Activated CD4-positive, alpha-beta memory T cell treated with anti-CD3 and anti-CD28 coated beads, Interleukin-2, amount 10 ng/mL, durations not matched to agents 7 days and 5 days (primary cell): ENCODE measurements at regions not wholly inside any gene's neighbourhood (a gene's known extent, or its start where the extent isn't known, plus 50 kb on each side); places are given as distances from the start of the nearest gene placed in this dataset.
"Not testable (repeated sequence)": the region's sequence is repeated elsewhere in the genome, so short reads cannot be mapped to it uniquely, and the experiment has no call there.

Experiments
- CTCF ChIA-PET: fragments of 350-600 bp; sonication (Branson Sonifier 250); formaldehyde crosslinking; loops from one replicate; lab custom pipeline; 2021; ENCODE audit warnings: antibody characterized with exemption, inconsistent platforms; lab: Charles Lee
- POLR2A ChIA-PET: fragments of 350-600 bp; sonication (Branson Sonifier 250); formaldehyde crosslinking; loops from one replicate; lab custom pipeline; 2021; ENCODE audit warnings: antibody characterized with exemption; lab: Charles Lee
- DNase-seq: peaks from one replicate; pipeline ENCODE4 v3.0.0-alpha.2; 2020
- H3K27ac Mint-ChIP-seq: one replicate; pipeline ENCODE4 v1.8.0; 2021; ENCODE audit warnings: mild to moderate bottlenecking, mixed read lengths
- H3K27me3 Mint-ChIP-seq: one replicate; pipeline ENCODE4 v1.8.0; 2021; ENCODE audit warnings: mixed read lengths
- H3K36me3 Mint-ChIP-seq: one replicate; pipeline ENCODE4 v1.8.0; 2021; ENCODE audit warnings: low read depth, mixed read lengths
- H3K4me1 Mint-ChIP-seq: one replicate; pipeline ENCODE4 v1.8.0; 2021; ENCODE audit warnings: mixed read lengths
- H3K4me3 Mint-ChIP-seq: one replicate; pipeline ENCODE4 v1.8.0; 2021; ENCODE audit warnings: mild to moderate bottlenecking, mixed read lengths
- H3K9me3 Mint-ChIP-seq: one replicate; pipeline ENCODE4 v1.8.0; 2021; ENCODE audit warnings: mixed read lengths

- ChIA-PET CTCF (no interaction called here), POLR2A (no interaction called here)
- no peak overlapping the region for H3K27ac Mint-ChIP-seq
Measured at GRCh38 chr9:81455462-81456219, 233.7 kb downstream of the TLE1 start.

GRCh38 chr9:81445331-81445921 is 243.9 kb downstream of the TLE1 start:
- no peaks in the 10 kb centered on the region for H3K4me1 Mint-ChIP-seq
- H3K36me3 Mint-ChIP-seq: no peaks in the 10 kb centered on the region
- peaks cover 16% of the 10 kb centered on the region for H3K9me3 Mint-ChIP-seq
- no peak for DNase-seq
- no peak overlapping the region for H3K27ac Mint-ChIP-seq
- ChIA-PET POLR2A (no interaction called here), CTCF (no interaction called here)
- no peaks in the 10 kb centered on the region for H3K27me3 Mint-ChIP-seq
- no peak overlapping the region for H3K4me3 Mint-ChIP-seq

More at GRCh38 chr9:81455462-81456219, 233.7 kb downstream of the TLE1 start:
- DNase-seq: no peak
- Mint-ChIP-seq H3K27me3 (no peaks in the 10 kb centered on the region), H3K4me1 (no peaks in the 10 kb centered on the region), H3K9me3 (peaks cover 8% of the 10 kb centered on the region), H3K4me3 (no peak overlapping the region), H3K36me3 (no peaks in the 10 kb centered on the region)

- Mint-ChIP-seq H3K9me3 (peaks cover 12% of the 10 kb centered on the region), H3K4me3 (no peak overlapping the region), H3K4me1 (no peaks in the 10 kb centered on the region), H3K27me3 (no peaks in the 10 kb centered on the region), H3K27ac (no peak overlapping the region), H3K36me3 (no peaks in the 10 kb centered on the region)
- DNase-seq: no peak
- POLR2A ChIA-PET: no interaction called here
- CTCF ChIA-PET: no interaction called here
Measured at GRCh38 chr9:81431641-81432040, 257.7 kb downstream of the TLE1 start.

GRCh38 chr9:81430727-81431126 is 258.6 kb downstream of the TLE1 start:
- H3K4me1 Mint-ChIP-seq: no peaks in the 10 kb centered on the region
- H3K4me3 Mint-ChIP-seq: no peak overlapping the region
- H3K27ac Mint-ChIP-seq: no peak overlapping the region
- POLR2A ChIA-PET: no interaction called here
- H3K27me3 Mint-ChIP-seq: no peaks in the 10 kb centered on the region
- DNase-seq: no peak
- no peaks in the 10 kb centered on the region for H3K36me3 Mint-ChIP-seq
- CTCF ChIA-PET: no interaction called here
- H3K9me3 Mint-ChIP-seq: peaks cover 15% of the 10 kb centered on the region

DNA sequence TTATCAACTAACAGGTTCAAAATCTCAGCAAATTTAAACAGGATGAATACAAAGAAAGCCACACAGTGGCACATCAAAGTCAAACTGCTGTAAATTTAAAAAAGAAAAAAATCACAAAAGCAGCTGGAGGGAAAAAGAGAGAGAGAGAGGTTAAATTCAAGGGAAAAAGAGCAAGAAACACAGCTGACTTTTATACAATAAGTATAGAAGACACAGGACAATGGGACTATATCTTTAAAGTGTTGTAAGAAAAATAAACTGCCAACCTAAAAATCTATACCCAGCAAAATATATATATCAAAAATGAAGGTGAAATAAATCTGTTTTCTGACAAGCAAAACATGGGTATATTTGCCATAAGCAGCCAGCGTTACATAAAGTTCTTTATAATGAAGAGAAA is 261.5 kb downstream of the TLE1 start:
- H3K27ac Mint-ChIP-seq: no peak overlapping the region
- no peak for DNase-seq
- no peaks in the 10 kb centered on the region for H3K27me3 Mint-ChIP-seq
- ChIA-PET CTCF (no interaction called here), POLR2A (no interaction called here)
- no peaks in the 10 kb centered on the region for H3K36me3 Mint-ChIP-seq
- H3K9me3 Mint-ChIP-seq: peaks cover 15% of the 10 kb centered on the region
- H3K4me1 Mint-ChIP-seq: no peaks in the 10 kb centered on the region
- no peak overlapping the region for H3K4me3 Mint-ChIP-seq

DNA sequence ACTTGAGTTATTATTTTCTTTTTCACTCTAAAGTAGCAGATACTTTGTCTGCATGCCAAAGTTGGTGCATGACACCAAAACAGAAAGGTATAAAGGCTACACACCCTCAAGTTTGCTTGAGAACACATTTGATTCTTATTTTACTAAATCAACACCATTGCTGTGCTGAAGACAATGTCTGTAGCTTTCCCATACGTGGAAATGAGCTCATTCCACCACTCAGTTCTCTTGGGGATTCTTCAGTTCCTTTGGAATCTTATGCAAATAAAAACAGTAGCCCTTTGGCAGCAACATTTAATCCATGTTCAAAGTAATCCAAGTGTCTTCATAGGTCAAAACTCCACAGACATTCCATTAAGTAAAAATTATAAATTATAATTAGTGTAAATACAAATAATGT is 264.9 kb downstream of the TLE1 start:
- DNase-seq: no peak
- H3K36me3 Mint-ChIP-seq: no peaks in the 10 kb centered on the region
- no peak overlapping the region for H3K27ac Mint-ChIP-seq
- no peaks in the 10 kb centered on the region for H3K27me3 Mint-ChIP-seq
- H3K4me3 Mint-ChIP-seq: no peak overlapping the region
- H3K4me1 Mint-ChIP-seq: no peaks in the 10 kb centered on the region
- POLR2A ChIA-PET: no interaction called here
- CTCF ChIA-PET: no interaction called here
- peaks cover 9% of the 10 kb centered on the region for H3K9me3 Mint-ChIP-seq

DNA sequence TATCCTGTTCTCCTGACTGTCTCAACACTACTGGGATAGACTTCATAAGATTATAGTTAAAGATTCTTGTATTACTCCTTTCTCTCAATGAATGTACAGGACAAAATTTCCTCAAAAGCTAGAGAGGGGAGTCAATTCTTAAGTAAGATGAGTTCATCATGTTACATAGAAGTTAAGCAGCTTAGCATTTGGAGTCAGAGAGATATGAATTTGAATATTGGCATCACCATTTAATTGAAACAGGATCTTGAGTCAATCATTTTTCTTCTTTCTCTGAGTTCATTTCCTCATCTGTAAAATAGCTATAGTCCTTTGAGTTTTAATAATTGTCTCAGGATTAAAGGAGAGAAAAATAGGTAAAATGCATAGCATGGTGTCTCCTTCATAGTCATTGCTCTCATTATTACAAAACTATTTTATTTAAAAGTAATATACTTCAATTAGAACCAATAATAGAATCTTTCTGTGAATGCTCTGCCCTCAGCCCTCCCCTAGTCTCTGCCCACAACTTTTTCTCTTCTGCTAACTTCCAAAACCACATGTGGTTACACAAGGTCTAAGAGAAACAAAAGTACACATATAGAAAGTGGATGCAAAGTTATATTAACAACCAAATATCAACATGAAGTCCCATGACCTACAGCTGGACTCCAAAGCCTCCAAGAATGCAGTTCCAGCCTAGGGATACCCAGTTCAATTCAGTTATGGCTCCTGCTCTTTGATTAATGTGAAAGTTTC is 265.6 kb downstream of the TLE1 start:
- ChIA-PET CTCF (no interaction called here), POLR2A (no interaction called here)
- no peaks in the 10 kb centered on the region for H3K36me3 Mint-ChIP-seq
- no peaks in the 10 kb centered on the region for H3K27me3 Mint-ChIP-seq
- no peak overlapping the region for H3K27ac Mint-ChIP-seq
- H3K4me1 Mint-ChIP-seq: no peaks in the 10 kb centered on the region
- no peak for DNase-seq
- H3K9me3 Mint-ChIP-seq: peaks cover 9% of the 10 kb centered on the region
- no peak overlapping the region for H3K4me3 Mint-ChIP-seq

DNA sequence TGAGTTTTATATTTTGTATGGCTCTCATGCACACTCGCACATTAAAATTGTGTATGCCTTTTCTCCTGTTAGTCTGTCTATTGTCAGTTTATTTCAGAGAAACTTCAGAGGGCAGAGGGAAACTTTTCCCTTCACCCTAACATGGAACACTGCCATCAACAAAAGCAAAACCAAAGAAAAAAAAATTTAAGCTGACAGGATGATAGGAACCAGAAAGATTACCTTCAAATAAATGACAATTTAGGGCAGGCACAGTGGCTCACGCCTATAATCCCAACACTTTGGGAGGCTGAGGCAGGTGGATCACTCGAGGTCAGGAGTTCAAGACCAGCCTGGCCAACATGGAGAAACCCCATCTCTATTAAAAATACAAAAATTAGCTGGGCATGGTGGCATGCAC is 268.3 kb downstream of the TLE1 start:
- H3K36me3 Mint-ChIP-seq, H3K4me3 Mint-ChIP-seq, H3K9me3 Mint-ChIP-seq, CTCF ChIA-PET, DNase-seq, POLR2A ChIA-PET, H3K4me1 Mint-ChIP-seq, H3K27ac Mint-ChIP-seq, H3K27me3 Mint-ChIP-seq: not testable (repeated sequence)

GRCh38 chr9:81420024-81420423 is 269.3 kb downstream of the TLE1 start:
- DNase-seq: no peak
- Mint-ChIP-seq H3K4me3 (no peak overlapping the region), H3K4me1 (no peaks in the 10 kb centered on the region), H3K9me3 (no peaks in the 10 kb centered on the region), H3K27ac (no peak overlapping the region), H3K27me3 (no peaks in the 10 kb centered on the region), H3K36me3 (no peaks in the 10 kb centered on the region)
- POLR2A ChIA-PET: no interaction called here
- CTCF ChIA-PET: no interaction called here

- ChIA-PET CTCF (no interaction called here), POLR2A (no interaction called here)
- H3K36me3 Mint-ChIP-seq: no peaks in the 10 kb centered on the region
- no peaks in the 10 kb centered on the region for H3K27me3 Mint-ChIP-seq
- H3K4me1 Mint-ChIP-seq: no peaks in the 10 kb centered on the region
- no peak overlapping the region for H3K27ac Mint-ChIP-seq
- DNase-seq: no peak
- no peaks in the 10 kb centered on the region for H3K9me3 Mint-ChIP-seq
- H3K4me3 Mint-ChIP-seq: no peak overlapping the region
Measured at GRCh38 chr9:81417941-81418340, 271.4 kb downstream of the TLE1 start.

- H3K27me3 Mint-ChIP-seq: no peaks in the 10 kb centered on the region
- no peak for DNase-seq
- ChIA-PET POLR2A (no interaction called here), CTCF (no interaction called here)
- no peaks in the 10 kb centered on the region for H3K9me3 Mint-ChIP-seq
- H3K4me1 Mint-ChIP-seq: no peaks in the 10 kb centered on the region
- no peak overlapping the region for H3K4me3 Mint-ChIP-seq
- no peak overlapping the region for H3K27ac Mint-ChIP-seq
- H3K36me3 Mint-ChIP-seq: no peaks in the 10 kb centered on the region
Measured at GRCh38 chr9:81417299-81417675, 272.1 kb downstream of the TLE1 start.

DNA sequence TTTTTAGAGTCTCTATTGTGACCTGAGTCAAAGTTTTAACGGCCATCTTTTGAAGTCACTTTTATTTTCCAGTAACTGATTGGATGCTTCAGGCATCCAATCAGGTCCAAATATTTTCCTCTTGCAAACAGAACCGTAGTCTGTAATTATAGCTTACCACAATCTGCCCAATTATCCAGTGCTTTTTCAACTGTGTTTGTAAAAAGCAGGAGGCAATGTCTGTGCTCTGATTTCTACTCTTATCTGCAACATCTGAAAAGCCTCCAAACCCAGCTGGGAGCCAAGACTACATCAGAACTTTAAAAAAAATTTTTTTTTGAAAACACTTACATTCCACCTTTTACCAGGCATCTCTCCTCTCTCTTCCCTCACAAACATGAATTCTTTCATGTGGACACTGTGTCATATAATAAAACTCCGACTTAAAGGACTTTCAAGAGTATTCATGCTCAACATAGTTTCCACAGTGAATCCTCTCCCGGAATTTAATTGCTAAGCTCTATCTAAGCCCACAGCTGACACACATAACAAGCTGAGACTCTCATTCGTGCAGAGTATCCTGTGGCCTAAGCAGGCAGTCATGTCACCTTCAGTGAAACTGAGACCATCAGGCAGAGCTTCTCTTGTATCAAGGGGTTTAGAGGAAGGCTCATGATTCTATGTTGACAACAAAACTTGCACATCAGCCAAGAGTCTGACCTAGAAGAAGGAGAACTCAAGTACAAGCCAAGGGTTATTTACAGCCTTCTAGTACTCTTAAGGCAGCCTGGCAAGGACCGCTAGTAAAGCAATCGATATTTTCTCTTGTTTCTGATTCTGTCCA is 272.7 kb downstream of the TLE1 start:
- POLR2A ChIA-PET: no interaction called here
- DNase-seq: no peak
- no peaks in the 10 kb centered on the region for H3K27me3 Mint-ChIP-seq
- H3K36me3 Mint-ChIP-seq: no peaks in the 10 kb centered on the region
- no peaks in the 10 kb centered on the region for H3K4me1 Mint-ChIP-seq
- CTCF ChIA-PET: no interaction called here
- H3K27ac Mint-ChIP-seq: no peak overlapping the region
- no peaks in the 10 kb centered on the region for H3K9me3 Mint-ChIP-seq
- no peak overlapping the region for H3K4me3 Mint-ChIP-seq

- H3K4me3 Mint-ChIP-seq: no peak overlapping the region
- H3K27ac Mint-ChIP-seq: no peak overlapping the region
Measured at GRCh38 chr9:81414836-81415235, 274.5 kb downstream of the TLE1 start.

More at GRCh38 chr9:81414836-81415235, 274.5 kb downstream of the TLE1 start:
- Mint-ChIP-seq H3K4me1 (no peaks in the 10 kb centered on the region), H3K27me3 (no peaks in the 10 kb centered on the region), H3K36me3 (no peaks in the 10 kb centered on the region), H3K9me3 (no peaks in the 10 kb centered on the region)
- POLR2A ChIA-PET: no interaction called here
- CTCF ChIA-PET: no interaction called here
- DNase-seq: no peak
